ENCODE measurements at regions not wholly inside any gene's neighbourhood (a gene's known extent, or its start where the extent isn't known, plus 50 kb on each side); places are given as distances from the start of the nearest gene placed in this dataset.

DNA sequence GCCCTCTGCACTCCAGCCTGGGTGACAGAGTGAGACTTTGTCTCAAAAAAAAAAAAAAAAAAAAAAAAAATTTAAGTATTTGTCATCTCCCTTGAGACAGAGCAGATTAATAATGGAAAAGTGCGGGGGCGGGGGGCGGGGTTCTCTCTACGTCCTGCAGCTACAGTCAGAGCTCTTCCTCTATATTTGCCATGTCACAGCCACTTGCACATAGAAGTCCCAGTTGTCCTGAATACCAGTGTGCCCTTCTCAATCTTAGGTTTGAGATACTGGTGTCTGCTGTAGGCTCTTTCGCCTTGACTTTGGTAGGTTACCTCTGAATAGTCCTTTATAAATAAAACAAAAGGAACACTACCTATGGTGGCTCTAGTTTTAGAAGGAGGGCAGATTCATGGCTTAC lies 237.8 kb upstream of the PGRMC2 start:
- TF ChIP-seq ZNF114 (tag by site-specific recombination; IDR thresholded peaks at IDR 0.05), result no peak
- TF ChIP-seq ZBTB17 (tag by site-specific recombination; IDR thresholded peaks at IDR 0.05), result no peak
- no peak for TF ChIP-seq MYNN (tag by site-specific recombination; IDR thresholded peaks at IDR 0.05; ENCODE audit: borderline replicate concordance)
- TF ChIP-seq ZNF19 (tag by site-specific recombination; IDR thresholded peaks at IDR 0.05; ENCODE audit: low read depth), result no peak
- TF ChIP-seq, protein P1, sequence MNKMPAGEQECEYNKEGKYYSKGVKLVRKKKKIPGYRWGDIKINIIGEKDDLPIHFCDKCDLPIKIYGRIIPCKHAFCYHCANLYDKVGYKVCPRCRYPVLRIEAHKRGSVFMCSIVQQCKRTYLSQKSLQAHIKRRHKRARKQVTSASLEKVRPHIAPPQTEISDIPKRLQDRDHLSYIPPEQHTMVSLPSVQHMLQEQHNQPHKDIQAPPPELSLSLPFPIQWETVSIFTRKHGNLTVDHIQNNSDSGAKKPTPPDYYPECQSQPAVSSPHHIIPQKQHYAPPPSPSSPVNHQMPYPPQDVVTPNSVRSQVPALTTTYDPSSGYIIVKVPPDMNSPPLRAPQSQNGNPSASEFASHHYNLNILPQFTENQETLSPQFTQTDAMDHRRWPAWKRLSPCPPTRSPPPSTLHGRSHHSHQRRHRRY (tag by site-specific recombination; IDR thresholded peaks at IDR 0.05), result no peak
- no peak for TF ChIP-seq SCRT1 (tag by site-specific recombination; IDR thresholded peaks at IDR 0.05; ENCODE audit: borderline replicate concordance)
- no peak for TF ChIP-seq ZNF501 (tag by site-specific recombination; IDR thresholded peaks at IDR 0.05)
- no peak for TF ChIP-seq ZNF335 (tag by site-specific recombination; conservative IDR thresholded peaks at IDR 0.05)
- no peak for TF ChIP-seq GLIS2 (tag by site-specific recombination; IDR thresholded peaks at IDR 0.05)
- TF ChIP-seq ZBTB48 (tag by site-specific recombination; IDR thresholded peaks at IDR 0.05), result no peak
- no peak for TF ChIP-seq IKZF3 (tag by site-specific recombination; IDR thresholded peaks at IDR 0.05)
- no peak overlapping the region for H3K27ac ChIP-seq (ENCODE audit: extremely low read depth, low read depth, low read length)
- POLR2A ChIA-PET, result no interaction called here
- no peaks in the 10 kb centered on the region for H3K9me3 ChIP-seq (ENCODE audit: control insufficient read depth, insufficient read depth, low read depth, low read length)
- CTCF ChIA-PET, result no interaction called here
- H3K4me1 ChIP-seq (ENCODE audit: control insufficient read depth, insufficient read depth, low read length), result no peaks in the 10 kb centered on the region
- H3K4me3 ChIP-seq (ENCODE audit: low read depth, low read length), result no peak overlapping the region
- H3K36me3 ChIP-seq (ENCODE audit: control insufficient read depth in 2 of 2, insufficient read depth in 1 of 2, low read length in 2 of 2), result no peaks in the 10 kb centered on the region

DNA sequence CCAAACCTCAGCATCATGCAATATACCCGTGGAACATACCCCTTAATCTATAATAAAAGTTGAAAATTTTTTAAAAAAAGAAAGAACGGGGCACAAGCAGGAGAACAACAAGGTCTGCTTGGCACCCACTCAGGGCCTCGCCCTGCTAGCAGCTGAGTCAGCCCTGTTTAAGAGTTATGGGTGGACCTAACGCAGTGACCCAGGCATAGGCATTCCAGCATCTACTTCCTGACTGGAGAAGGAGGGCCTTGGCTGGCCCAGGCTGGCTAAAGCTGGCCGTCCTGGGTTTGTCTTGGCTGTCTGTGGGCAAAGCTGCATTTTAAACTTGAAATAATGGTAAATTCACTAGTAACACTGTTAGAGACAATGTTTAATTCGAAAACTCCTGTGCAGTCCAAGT lies 236.7 kb upstream of the PGRMC2 start:
- Histone ChIP-seq H3K4me3 (ENCODE audit: low read depth, low read length) (no peak overlapping the region), H3K4me1 (ENCODE audit: control insufficient read depth, insufficient read depth, low read length) (no peaks in the 10 kb centered on the region), H3K27ac (ENCODE audit: extremely low read depth, low read depth, low read length) (no peak overlapping the region), H3K36me3 (ENCODE audit: control insufficient read depth in 2 of 2, insufficient read depth in 1 of 2, low read length in 2 of 2) (no peaks in the 10 kb centered on the region), H3K9me3 (ENCODE audit: control insufficient read depth, insufficient read depth, low read depth, low read length) (no peaks in the 10 kb centered on the region)
- TF ChIP-seq SP2 (tag by site-specific recombination; IDR thresholded peaks at IDR 0.05), result no peak
- no peak for TF ChIP-seq ZNF624 (tag by site-specific recombination; IDR thresholded peaks at IDR 0.05)
- no peak for TF ChIP-seq ZNF133 (tag by site-specific recombination; IDR thresholded peaks at IDR 0.05)
- TF ChIP-seq ZFP37 (tag by site-specific recombination; IDR thresholded peaks at IDR 0.05), result no peak
- TF ChIP-seq ZNF555 (tag by site-specific recombination; conservative IDR thresholded peaks at IDR 0.05), result no peak
- CTCF ChIA-PET, result no interaction called here
- POLR2A ChIA-PET, result no interaction called here

DNA sequence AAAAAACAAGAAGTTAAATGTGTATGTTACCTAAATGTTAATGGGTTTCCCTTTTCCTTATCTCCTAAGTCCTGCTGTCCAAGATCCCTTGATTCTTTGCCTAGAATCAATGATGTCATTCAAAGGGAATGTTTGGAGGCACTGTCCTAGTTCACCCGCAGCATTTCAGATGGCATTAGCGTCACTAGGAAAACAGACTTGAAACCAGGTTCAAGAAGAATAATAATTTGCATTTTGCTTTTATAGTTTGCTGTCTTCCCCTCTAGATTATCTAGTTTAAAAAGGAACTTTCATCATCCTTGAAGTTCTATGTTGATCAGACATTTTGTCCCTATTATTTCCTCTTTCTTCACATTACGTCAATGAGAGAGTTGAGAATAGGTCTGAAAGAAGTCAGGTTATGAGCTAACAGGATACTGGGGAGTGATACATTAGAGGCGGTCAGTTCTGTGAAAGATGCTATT lies 234.1 kb upstream of the PGRMC2 start:
- Histone ChIP-seq H3K27ac (ENCODE audit: extremely low read depth, low read depth, low read length) (no peak overlapping the region), H3K4me3 (ENCODE audit: low read depth, low read length) (no peak overlapping the region), H3K9me3 (ENCODE audit: control insufficient read depth, insufficient read depth, low read depth, low read length) (no peaks in the 10 kb centered on the region), H3K36me3 (ENCODE audit: control insufficient read depth in 2 of 2, insufficient read depth in 1 of 2, low read length in 2 of 2) (no peaks in the 10 kb centered on the region), H3K4me1 (ENCODE audit: control insufficient read depth, insufficient read depth, low read length) (no peaks in the 10 kb centered on the region)
- POLR2A ChIA-PET, result no interaction called here
- CTCF ChIA-PET, result no interaction called here
- TF ChIP-seq ZNF423 (tag by site-specific recombination; IDR thresholded peaks at IDR 0.05) (no peak), ZNF654 (tag by site-specific recombination; IDR thresholded peaks at IDR 0.05; ENCODE audit: low read depth) (no peak), KLF8 (tag by site-specific recombination; IDR thresholded peaks at IDR 0.05) (no peak), ZEB2 (tag by site-specific recombination; IDR thresholded peaks at IDR 0.05) (no peak), ZNF629 (tag by site-specific recombination; IDR thresholded peaks at IDR 0.05) (peak; percentile 39; the same call in 1 of the 2 replicates), ZNF221 (tag by site-specific recombination; IDR thresholded peaks at IDR 0.05; ENCODE audit: borderline replicate concordance) (no peak), ZFHX2 (tag by site-specific recombination; conservative IDR thresholded peaks at IDR 0.05) (no peak), ZNF354C (tag by site-specific recombination; IDR thresholded peaks at IDR 0.05; ENCODE audit: borderline replicate concordance, low read depth) (no peak), TCF7L2 (IDR thresholded peaks at IDR 0.05; ENCODE audit: borderline replicate concordance, low read depth, low read length) (no peak)
- TF ChIP-seq, protein P2, sequence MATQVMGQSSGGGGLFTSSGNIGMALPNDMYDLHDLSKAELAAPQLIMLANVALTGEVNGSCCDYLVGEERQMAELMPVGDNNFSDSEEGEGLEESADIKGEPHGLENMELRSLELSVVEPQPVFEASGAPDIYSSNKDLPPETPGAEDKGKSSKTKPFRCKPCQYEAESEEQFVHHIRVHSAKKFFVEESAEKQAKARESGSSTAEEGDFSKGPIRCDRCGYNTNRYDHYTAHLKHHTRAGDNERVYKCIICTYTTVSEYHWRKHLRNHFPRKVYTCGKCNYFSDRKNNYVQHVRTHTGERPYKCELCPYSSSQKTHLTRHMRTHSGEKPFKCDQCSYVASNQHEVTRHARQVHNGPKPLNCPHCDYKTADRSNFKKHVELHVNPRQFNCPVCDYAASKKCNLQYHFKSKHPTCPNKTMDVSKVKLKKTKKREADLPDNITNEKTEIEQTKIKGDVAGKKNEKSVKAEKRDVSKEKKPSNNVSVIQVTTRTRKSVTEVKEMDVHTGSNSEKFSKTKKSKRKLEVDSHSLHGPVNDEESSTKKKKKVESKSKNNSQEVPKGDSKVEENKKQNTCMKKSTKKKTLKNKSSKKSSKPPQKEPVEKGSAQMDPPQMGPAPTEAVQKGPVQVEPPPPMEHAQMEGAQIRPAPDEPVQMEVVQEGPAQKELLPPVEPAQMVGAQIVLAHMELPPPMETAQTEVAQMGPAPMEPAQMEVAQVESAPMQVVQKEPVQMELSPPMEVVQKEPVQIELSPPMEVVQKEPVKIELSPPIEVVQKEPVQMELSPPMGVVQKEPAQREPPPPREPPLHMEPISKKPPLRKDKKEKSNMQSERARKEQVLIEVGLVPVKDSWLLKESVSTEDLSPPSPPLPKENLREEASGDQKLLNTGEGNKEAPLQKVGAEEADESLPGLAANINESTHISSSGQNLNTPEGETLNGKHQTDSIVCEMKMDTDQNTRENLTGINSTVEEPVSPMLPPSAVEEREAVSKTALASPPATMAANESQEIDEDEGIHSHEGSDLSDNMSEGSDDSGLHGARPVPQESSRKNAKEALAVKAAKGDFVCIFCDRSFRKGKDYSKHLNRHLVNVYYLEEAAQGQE (tag by site-specific recombination; IDR thresholded peaks at IDR 0.05), result peak; percentile 17; the same call in 1 of the 2 replicates
- TF ChIP-seq, protein P3, sequence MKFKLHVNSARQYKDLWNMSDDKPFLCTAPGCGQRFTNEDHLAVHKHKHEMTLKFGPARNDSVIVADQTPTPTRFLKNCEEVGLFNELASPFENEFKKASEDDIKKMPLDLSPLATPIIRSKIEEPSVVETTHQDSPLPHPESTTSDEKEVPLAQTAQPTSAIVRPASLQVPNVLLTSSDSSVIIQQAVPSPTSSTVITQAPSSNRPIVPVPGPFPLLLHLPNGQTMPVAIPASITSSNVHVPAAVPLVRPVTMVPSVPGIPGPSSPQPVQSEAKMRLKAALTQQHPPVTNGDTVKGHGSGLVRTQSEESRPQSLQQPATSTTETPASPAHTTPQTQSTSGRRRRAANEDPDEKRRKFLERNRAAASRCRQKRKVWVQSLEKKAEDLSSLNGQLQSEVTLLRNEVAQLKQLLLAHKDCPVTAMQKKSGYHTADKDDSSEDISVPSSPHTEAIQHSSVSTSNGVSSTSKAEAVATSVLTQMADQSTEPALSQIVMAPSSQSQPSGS (tag by site-specific recombination; IDR thresholded peaks at IDR 0.05; ENCODE audit: low read depth), result peak; percentile 87

Data from HEK293 (cell line).